Astrocyte (in vitro differentiated cells and primary cell): ENCODE measurements at regions not wholly inside any gene's neighbourhood (a gene's known extent, or its start where the extent isn't known, plus 50 kb on each side); places are given as distances from the start of the nearest gene placed in this dataset.

Experiments
- EZH2 ChIP-seq: IDR thresholded peaks from 2 replicates; pipeline ENCODE4 v1.6.1; 2012; ENCODE audit warnings: mild to moderate bottlenecking, low read length, inconsistent platforms; ENCODE audit not compliant: insufficient read depth
- TF ChIP-seq, protein P1 (sequence below): IDR thresholded peaks from 2 replicates; pipeline ENCODE4 v1.5.1; 2011; ENCODE audit warnings: low read depth, mild to moderate bottlenecking, inconsistent platforms, low read length, moderate library complexity; ENCODE audit not compliant: insufficient read depth

DNA sequence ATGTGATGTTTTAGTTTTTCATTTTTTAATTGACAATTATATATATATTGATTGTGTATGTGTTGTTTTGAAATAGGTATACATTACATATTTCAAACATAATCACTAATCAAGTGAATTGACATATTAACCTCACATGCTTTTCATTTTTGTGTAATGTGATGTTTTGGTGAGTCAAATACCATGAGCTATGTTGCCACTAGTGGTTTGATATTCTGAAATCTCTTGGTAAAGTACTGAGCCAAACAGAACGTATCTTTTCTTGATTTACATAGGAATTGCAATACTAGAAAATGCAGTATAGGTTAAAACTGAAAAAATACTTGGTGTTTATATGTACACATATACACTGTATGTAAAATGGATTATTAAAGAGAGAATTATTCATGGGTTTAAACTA, 65.2 kb upstream of the SIAH1 start:
- TF ChIP-seq, protein P1, sequence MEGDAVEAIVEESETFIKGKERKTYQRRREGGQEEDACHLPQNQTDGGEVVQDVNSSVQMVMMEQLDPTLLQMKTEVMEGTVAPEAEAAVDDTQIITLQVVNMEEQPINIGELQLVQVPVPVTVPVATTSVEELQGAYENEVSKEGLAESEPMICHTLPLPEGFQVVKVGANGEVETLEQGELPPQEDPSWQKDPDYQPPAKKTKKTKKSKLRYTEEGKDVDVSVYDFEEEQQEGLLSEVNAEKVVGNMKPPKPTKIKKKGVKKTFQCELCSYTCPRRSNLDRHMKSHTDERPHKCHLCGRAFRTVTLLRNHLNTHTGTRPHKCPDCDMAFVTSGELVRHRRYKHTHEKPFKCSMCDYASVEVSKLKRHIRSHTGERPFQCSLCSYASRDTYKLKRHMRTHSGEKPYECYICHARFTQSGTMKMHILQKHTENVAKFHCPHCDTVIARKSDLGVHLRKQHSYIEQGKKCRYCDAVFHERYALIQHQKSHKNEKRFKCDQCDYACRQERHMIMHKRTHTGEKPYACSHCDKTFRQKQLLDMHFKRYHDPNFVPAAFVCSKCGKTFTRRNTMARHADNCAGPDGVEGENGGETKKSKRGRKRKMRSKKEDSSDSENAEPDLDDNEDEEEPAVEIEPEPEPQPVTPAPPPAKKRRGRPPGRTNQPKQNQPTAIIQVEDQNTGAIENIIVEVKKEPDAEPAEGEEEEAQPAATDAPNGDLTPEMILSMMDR, result no peak
- TF ChIP-seq EZH2, result no peak
